ENCODE measurements at regions not wholly inside any gene's neighbourhood (a gene's known extent, or its start where the extent isn't known, plus 50 kb on each side); places are given as distances from the start of the nearest gene placed in this dataset.

- no peak for DNase-seq (ENCODE audit: insufficient read length, low spot score)
- no peak for FAIRE-seq
- no peak for TF ChIP-seq CTCF (IDR thresholded peaks at IDR 0.05; ENCODE audit: insufficient read depth, missing control alignments)
Observed at GRCh38 chr18:44437603-44438002, 243.1 kb upstream of the SETBP1 start.

DNA sequence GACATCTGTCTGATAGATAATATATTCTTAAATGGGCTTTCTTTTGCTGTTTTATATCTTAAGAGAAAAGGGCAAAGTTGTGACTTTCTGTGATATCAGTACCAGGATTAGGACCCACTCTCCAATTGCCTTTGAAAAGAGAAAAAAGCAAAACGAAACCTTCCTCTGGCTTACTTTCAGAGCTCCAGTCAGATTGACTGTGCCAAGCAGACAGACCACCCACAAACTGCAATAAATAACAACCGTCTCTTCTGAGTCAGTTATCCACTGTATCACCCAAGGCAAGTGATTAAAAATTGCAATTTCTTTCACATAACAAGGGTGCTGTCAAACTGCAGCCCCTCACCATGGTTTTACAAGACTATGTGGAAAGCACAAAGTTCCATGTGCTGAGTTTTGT lies 230.5 kb upstream of the SETBP1 start:
- no peak for TF ChIP-seq CTCF (IDR thresholded peaks at IDR 0.05; ENCODE audit: insufficient read depth, missing control alignments)
- no peak for DNase-seq (ENCODE audit: insufficient read length, low spot score)
- no peak for FAIRE-seq

GRCh38 chr18:44452346-44452745 lies 228.3 kb upstream of the SETBP1 start:
- FAIRE-seq (no peak), DNase-seq (ENCODE audit: insufficient read length, low spot score) (no peak)
- no peak for TF ChIP-seq CTCF (IDR thresholded peaks at IDR 0.05; ENCODE audit: insufficient read depth, missing control alignments)

DNA sequence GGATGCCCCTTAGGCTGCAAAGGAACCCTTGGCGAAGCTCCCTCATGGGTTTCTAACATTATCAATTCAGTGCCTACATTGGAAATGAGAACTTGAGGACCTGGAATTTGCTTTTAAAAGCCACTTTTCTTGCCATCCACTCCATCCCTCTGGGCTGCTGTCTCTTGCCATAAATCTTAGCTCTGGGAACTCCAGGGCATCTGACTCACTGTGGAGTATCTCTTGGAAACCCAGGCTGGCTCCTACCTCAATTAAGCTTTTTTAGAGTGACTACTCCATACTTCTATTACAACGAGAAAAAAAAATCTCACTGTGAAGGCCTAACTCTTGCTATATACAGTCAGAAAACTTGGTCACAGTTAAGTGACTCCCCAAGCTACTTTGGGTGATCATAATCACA lies 227.2 kb upstream of the SETBP1 start:
- DNase-seq (ENCODE audit: insufficient read length, low spot score) (no peak), FAIRE-seq (no peak)
- TF ChIP-seq CTCF (IDR thresholded peaks at IDR 0.05; ENCODE audit: insufficient read depth, missing control alignments) = no peak

- no peak for FAIRE-seq
- no peak for DNase-seq (ENCODE audit: insufficient read length, low spot score)
- no peak for TF ChIP-seq CTCF (IDR thresholded peaks at IDR 0.05; ENCODE audit: insufficient read depth, missing control alignments)
Observed at GRCh38 chr18:44458777-44459176, 221.9 kb upstream of the SETBP1 start.

DNA sequence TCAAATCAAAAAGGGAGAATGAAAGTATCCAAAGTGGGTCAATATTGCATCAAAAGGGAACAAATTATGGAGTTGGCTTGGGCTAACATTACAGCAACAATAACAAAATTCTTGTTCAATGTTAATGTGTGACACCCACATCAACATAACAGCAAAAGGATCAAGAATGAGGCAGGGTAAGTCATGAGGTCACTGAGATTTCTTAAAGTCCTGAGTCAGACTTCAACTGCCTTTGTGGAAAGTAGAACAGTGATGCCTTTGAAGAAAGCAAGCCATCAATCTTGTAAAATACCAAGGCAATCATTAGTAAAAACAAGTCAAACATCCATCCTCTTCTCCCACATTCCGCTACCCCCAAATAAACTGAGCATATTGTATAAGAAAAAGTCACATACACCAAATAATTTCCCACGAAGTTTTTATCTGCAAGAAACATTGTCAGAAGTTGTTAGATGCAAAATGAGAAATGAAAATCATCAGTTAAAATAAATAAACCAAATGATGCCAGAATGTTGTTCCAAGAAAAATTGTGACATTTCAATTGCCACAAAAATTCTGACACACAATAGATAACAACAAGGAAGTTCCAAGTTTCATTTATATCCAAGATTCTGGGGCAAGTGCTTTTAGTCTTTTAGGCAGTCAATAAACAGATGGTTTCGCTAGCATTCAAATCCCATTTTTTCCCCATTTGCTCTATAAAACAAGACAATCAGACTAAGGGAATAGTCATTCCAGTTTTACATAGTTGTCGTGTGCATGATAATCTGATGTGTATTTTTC lies 216.1 kb upstream of the SETBP1 start:
- no peak for TF ChIP-seq CTCF (IDR thresholded peaks at IDR 0.05; ENCODE audit: insufficient read depth, missing control alignments)
- DNase-seq (ENCODE audit: insufficient read length, low spot score) (no peak), FAIRE-seq (no peak)

DNA sequence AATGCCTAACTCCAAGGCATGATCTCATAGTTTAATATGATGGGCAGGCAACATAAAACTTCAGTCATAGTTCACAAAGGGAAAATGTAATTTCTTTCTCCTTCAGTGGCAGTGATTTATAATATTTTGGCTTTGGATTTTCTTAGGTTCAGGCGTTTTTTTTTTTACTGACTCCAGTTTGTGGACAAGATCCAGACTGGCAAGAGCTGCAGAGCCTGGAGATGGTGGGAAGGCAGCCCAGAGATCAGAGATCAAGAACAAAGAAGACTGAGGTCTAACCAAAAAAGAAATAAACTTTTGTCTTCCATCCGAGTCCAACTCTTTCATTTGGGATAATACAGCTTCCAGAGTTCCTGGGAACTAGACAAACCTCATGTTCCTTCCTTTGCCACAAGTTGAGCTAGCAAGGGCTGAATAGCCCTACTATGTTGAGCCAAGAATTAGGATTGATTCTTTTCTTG lies 215.3 kb upstream of the SETBP1 start:
- no peak for FAIRE-seq
- TF ChIP-seq CTCF (IDR thresholded peaks at IDR 0.05; ENCODE audit: insufficient read depth, missing control alignments) = no peak
- no peak for DNase-seq (ENCODE audit: insufficient read length, low spot score)

All from D721Med (cell line).